ENCODE measurements at regions not wholly inside any gene's neighbourhood (a gene's known extent, or its start where the extent isn't known, plus 50 kb on each side); places are given as distances from the start of the nearest gene placed in this dataset.

DNA sequence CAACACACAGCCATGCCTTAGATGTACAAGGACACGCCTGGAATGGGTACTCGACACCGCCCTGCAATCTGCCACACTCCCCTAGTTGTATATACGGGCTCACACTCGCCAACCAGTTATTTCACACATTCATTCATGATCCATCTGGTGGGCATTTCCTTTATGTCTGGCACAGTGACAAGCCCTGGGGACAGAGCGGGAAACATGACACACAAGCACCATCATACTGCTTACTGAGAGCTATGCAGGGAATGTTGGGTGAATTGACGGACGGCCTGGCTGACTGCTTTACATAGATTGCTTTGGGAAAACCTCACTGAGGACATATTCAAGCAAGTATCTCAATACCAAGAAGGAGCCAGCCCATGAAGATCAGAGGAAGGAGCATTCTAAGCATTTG, 448.0 kb upstream of the SPRED2 start:
- DNase-seq, result no peak

DNA sequence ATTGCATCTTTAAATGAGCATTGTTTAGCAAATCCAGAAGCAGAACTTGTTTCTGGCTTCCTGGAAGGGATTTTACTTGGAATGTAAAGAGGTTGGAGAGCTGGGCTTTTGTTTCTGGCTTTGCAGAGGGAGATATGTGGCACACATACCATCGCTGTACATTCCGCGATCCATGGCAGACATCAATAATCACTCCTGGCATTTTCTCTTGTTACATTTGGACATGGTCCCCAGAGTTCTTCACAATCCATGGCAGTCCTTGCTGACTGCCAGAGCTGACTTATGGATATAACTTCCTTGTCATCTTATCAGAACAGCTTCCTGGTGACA, 445.6 kb upstream of the SPRED2 start:
- DNase-seq, result no peak

DNA sequence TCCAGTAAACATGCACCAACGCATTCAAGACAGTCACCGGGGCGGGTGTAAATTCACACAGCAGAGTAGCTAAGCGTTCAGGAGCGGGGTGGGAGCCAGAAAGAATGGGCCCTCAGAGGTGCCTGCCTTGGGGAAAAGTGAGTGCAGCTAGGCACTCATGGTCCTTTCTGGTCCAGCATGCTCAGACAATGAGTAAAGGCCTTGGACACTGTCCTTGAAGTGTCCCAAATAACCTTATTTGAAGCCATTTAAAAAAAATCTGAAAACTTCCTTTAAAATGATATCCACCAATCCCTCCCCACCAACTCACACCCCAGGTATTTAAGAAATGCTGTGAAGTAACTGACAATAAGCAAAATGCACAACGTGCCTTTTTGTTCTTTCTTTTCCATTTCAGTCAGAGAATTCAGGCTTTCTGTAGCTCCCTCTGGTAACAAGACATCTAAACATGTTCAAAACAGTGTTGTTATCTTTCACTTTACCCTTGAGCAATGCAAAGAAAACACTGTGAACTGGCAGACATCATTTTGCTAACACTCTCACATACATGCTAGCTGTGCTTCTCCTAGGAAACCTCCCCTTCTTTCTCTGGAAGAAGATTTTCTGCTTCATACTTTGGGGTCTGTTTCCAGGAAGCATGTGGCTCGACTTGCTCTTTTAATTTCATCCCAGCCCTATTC, 445.1 kb upstream of the SPRED2 start:
- DNase-seq, result no peak

DNA sequence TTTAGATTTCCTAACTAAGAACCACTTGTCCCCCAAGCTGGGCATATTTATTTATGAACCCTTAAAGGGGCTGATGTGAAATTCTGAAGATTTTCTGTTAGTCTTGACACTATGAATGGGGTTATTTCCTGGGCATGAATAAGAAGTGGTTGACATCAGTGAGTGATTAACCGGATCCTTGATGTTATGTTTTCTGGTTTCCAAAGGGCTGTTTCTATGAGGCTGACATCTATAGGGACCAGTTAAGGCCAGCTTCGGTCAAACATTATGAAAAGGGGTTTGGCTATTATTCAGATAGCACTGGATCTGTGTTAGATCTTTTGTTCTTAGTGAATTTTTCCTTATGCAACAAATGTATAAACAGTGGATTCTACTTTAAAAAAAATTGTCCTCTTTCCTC, 443.7 kb upstream of the SPRED2 start:
- DNase-seq, result no peak

DNA sequence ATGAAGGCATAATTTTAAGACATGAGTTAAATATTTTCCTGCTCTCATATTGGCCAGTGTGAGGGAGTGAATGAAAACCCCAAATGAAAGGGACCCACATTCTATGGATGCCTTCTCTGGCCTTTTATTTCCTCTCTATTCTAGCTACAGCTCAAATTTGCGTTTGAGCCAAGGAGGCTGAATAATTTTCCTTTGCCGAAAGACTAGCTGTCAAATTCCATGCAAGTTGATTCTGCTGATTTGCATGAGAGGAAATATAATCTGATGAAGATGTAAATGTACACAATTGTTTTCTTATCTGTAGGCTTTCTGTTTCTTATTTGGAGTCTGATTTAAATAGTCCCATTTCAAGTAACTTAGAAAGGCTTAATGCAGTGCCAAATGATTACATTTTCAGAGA, 438.4 kb upstream of the SPRED2 start:
- DNase-seq, result no peak

DNA sequence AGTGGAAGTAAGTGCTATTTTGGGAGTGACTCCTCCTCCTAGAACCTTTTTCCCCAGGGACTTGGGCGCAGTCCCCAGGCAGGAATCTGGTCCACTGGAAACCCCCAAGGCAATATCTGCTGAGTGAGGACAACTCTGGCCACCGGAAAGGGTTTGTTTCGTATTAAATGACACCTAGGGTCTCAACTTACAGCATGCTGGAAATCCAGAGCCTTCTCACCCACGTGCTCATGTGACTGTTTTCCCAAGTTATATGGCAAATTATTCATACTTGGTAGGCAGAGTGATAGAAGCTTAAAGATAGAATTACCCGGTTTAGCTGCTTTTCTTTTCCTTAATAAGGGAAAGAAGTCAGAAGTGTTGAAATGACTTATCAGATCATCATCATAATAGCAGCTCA, 436.9 kb upstream of the SPRED2 start:
- DNase-seq, result no peak

DNA sequence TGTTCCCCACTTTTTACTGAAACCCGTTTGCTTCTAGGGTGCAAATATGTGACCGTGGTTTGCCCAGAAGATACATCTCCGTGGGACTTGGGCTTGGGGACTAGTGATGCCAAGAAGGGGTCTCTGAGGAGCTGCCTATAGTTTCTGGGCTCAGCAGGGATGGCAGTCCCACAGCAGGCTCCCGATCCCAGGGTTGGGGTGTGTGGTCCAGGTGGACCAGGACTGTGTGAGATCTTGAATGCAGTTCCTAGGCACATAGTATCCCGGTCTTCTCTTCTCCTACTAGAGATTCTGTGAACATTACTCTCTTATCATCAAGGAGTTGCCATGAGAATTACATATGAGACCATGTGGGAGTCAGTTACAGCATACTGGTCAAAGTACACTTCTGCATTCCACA, 435.8 kb upstream of the SPRED2 start:
- DNase-seq, result no peak

DNA sequence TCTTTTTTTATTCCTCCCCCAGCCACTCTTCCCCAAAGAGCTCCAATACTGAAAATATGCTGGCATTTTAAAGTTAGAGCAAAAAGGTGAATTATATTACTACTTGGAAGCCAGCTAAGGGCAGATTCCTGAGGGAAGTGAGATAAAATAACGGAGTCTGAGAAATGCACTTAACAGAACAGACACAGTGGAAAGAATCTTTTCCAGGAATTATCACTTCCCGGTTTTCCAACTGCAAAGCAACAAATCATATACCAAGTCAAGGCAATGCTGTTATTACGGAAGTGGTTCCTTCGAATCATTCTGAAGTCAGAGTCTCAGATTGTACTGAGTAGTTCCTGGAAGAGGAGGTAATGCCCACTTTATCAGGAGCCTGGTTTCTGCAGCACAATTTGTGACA, 435.0 kb upstream of the SPRED2 start:
- no peak for DNase-seq

DNA sequence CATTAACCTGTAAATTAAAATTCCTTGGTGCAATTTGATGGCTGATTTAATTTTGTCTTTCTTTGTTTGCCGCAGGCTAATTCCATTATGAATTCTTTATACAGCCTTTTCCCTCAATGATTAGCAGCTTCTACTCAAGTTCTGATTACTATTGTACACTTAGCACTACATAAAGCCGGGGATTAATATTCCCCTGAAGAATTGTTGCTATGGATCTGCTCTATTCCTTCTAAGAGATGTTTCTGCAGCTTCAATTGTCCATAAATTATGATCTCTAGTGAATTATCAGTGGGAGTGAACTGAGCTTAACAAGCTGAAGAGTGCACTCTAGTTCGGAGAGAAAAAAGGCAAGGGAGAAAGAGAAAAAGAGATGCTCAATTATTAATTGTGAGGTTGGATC, 433.7 kb upstream of the SPRED2 start:
- no peak for DNase-seq

DNA sequence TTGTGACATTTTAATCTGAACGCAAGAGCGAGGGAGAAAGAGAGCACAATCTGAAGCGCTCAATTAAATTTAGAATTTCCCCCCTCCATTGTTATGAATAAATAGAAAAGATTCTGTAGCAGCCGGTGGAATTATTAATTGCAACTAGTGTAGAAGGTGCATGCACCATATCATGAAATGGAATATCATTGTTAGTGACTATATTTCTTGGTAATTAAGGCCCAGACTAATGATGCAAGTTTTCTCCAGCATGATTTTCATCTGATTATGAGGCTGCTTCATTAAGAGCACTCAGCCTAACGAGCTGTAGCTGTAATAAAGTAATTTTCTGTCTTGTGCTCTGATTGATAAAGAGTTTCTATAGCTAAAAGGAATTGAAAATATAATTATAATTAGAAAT, 432.2 kb upstream of the SPRED2 start:
- no peak for DNase-seq

DNA sequence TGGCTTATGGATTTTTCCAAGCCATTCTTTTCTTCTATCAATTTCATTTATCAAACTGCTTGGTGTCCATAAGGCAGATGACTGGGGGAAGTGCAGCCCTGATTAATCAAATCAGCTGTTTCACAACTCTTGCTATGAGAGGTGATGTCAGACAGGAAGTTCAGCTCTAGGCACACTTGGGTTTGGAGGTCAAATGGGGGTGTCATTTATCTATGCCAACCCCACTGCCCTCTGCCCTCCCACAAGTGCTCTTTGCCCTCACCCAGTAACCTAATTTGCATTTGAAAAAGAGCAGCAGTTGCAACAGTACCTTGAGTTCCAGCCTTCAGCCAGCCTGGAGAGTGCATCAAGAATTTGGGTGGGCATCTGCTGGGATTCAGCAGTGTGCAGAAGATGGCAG, 431.3 kb upstream of the SPRED2 start:
- no peak for DNase-seq

DNA sequence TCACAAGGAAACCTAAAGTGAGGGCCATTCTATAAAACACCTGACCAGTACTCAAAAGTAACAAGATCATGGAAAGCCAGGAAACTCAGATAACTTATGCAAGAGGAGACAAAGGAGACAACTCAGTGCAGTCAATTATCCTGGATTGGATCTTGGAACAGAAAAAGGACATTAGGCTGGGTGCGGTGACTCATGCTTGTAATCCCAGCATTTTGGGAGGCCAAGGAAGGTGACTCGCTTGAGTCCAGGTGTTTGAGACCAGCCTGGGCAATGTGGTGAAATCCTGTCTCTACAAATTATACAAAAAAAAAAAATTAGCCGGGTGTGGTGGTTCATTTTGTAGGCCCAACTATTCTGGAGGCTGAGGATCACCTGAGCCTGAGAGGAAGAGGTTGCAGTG, 424.5 kb upstream of the SPRED2 start:
- DNase-seq, result no peak

DNA sequence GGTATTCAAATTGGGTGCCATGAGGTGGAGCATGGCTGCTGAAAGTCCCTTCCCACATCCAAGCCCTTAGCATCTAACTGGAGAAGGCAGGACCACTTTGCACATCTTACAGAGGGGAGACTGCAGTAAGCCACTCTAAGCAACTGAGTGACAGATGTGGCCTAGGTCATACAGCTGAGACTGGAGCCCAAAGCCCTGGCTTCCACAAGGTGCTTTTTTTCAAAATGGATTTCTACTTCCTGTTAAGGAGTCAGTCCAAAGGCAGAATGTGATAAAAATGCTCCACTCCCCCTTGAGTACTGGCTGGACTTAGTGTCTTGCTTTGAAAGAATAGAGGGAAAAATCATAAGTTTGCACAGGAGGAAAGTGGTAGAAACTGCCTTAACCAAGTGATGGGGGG, 424.0 kb upstream of the SPRED2 start:
- DNase-seq, result no peak

DNA sequence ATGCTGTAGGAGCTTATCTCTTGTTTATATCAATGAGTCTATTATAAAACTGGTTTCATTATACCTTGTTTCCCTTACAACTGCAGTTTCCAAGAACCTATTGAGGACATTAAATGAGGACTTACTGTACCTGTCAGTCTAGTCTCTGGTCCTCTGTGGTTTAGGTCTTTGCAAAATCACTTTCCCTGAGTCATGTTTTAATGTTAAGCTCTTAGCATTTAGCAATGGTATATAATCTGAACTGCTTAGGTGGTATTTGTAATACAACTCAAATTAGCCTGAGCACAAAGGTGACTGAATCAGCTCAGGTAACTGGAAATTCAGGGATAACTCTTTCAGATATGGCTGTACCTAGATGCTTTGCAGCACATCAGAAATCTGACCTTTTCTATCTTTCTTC, 418.3 kb upstream of the SPRED2 start:
- DNase-seq, result no peak

DNA sequence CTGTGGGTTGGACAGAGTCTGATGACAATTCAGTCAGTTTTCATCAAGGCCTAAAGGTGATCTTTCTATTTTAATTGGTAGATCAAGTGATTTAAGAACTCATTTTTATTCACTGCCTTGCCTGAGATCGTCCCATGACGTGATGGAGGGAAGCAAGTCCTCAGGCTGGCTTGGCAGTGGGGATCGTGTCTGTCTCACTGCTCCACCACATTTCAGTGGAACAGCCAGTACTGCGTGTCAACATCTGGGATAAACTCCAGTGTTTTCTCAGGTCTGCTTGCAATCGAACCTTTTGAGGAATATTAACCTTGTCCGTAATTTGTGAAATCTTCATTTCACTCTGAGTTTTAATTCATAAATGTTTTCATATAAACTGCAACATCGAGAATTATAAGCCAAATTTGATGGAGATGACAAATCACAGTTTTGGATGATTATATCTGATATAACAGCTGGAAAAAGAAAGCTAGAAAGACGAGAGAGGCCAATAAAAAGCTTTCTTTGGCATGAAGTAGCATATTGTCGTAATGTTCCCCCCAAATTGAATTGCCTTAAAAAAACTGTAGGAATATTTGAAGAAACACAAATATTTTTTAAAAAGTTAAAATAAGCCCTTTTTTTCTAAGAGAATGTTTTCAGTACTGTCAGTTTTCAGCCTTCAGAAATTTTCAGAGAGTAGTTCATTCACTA, 414.7 kb upstream of the SPRED2 start:
- DNase-seq, result no peak

DNA sequence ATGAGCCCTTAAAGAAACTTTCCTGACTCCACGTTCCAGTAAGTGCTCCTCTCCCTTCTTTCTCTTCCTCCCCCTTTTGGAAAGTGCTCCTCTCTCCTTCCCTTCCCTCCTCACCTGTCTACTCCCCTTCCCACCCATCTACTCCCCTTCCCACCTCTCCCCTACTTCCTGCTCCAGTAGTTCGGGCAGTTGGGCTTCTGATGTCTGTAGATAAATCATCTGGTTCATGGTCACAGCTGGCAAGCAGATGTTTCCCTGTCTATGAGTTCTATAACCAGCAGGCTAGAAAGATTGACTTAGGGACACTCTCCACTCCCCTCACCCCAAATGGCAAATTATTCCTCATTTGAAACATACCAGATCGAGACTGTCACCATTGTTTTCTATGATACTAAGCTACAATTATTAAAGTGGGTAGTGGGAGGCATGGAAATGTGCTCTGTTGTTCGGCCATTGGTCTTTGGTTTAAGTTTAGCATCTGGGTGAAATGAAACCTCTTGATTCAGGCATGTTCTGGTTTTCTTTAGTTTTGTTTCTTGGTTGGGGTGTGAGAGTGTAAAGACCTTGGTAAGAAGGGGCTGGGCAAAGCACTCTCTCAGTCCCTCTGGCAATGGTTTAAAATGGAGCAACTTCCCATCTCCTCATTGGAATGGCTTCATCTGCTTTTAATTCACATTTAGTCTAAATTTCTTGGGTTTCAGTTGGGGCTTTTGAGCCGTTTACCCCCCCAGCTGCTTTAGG, 413.2 kb upstream of the SPRED2 start:
- no peak for DNase-seq

DNA sequence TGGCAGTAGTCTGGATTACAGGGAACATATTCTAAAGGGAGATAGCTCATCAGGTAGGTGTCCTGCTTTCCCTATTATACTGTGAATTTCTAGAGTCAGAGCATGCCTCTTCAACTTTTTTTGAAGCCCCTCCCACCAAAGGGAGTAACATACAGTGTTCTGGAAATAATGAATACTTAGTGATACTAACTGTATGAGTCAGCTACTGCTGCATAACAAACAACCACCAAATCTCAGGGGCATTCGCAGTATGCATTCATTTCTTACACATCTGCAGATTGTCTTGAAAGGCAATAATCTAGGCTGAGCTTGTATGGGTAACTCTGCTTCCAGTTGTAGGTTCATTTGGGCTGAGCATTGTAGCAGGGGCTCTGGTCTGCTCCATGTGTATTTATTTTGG, 409.7 kb upstream of the SPRED2 start:
- DNase-seq, result no peak

DNA sequence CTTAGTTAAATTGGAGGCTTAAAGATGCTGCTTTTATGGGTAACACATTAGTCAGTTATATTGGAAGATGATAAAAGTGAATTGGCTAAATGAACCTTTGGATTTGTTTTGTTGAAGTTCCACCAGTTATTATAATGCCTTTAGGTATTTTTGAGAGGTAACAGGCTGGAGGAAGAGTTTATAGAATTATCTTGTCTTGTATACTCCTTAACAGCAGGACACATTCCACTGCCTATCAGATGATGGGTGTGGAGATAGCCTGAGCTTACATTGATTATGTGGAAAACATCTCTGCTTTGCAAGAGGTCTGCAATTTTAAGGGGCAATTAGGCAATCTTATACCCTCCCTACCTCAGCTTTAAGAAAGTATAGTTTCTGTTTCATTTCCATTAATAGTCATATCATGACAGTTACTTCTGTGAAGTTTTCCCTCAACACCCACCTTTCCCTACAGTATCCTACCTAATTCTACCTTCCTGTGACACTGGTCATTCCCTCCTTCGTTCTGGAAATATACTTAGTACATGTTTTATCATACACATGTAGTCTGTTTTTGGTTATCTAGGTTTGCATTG, 403.7 kb upstream of the SPRED2 start:
- no peak for DNase-seq

DNA sequence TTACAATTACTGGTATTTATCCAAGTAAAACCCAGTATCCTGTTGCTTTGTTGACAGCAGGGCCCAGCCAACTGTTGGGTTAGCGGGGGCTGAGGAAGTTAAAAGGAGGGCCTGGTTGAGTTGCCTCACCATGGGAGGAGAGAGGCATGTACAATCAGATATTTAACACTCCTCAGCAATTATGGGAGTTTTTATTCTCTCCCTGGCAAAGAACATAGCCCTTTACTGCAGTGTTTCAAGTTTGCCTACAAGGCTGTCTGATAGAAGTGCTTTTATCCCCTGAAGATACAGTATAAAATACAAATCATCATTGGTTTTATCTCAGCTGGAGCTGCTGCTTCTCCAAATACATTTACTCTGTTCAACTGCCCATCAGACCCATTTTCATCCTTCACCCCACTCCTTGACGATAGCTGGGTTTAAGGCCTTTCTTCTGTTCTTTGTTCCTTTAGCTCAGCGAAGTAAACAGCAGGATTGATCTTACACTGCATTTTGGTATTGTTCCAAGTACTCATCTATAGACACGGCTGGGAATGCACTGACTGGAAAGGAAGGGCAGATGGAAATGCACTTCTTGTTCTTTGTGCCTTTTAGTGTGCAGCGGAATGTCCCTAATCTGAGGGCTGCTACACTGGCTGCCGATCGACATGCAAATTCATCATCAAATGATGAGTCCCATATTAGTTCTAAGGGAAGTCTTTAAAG, 402.5 kb upstream of the SPRED2 start:
- no peak for DNase-seq

DNA sequence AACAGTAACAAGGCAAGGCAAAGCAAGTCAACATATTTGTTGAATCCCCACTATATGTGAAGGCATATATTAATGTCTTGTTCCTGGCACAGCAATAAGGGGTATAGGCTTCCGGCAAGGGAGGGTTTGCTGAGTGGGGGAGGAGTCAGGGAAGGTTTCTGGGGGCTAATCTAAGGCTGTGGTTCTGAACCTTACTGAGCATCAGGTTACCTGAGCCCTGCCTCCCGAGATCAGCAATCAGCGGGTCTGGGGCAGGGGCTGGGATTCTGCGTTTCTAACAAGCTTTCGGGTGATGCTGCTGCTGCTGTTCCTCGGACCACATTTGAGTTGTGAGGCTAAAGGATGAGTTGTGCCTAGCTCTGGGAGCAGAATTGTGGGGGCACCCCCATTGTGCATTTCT, 401.7 kb upstream of the SPRED2 start:
- no peak for DNase-seq

DNA sequence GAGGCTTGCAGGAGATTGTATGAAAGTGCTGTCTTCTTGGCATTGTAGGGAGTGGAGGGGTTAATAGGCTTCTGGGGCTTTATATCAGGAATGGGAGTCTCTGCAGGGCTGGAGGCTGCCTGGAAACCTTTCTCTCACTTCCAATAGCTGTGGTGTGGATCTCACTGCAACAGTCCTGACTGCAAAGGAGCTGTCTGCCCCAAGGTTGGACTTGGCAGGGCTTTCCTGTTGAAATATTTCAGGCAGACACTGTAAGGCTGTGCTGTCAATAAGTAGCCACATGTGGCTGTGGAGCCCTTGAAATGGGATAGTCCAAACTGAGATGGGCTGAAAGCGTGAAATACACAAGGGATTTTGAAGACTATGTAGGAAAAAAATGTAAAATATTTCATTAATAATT, 399.1 kb upstream of the SPRED2 start:
- no peak for DNase-seq

DNA sequence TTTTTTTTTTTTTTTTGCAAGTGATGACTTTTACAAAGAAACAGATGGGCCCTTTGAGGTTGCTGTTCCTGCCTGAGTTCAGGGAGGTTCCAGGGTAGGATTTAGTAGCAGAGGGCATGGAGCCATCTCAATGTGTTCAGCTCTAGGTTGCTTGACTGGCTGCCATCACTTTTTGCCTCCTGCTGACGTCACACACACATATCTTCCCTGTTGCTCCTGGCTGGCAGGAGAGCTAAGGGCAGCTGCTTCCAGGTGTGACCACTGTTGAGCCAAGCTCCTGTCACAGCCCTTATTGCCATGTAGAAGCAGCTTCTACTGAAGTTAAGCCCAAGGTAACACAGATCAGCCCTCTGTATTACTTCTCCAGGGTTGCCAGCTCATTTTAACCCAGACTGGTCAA, 394.2 kb upstream of the SPRED2 start:
- no peak for DNase-seq

DNA sequence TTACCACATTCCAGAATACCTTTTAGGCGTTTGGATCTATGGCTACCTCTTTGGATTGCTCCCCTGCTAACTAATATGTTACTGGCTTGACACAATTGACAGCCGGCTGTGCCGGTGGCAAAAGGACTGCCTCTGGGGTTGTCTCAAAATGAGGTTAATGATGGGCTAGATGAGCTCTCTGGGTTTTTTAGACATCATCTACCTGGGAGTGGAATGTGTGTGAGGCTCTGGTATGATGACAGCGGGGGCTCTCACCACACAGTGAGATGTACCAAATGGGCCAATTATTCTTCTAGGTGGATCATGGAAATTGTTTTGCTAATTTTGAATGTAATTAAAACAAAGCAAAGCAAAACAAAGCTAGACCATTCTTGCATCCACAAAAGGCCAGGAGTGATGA, 391.1 kb upstream of the SPRED2 start:
- DNase-seq, result no peak

DNA sequence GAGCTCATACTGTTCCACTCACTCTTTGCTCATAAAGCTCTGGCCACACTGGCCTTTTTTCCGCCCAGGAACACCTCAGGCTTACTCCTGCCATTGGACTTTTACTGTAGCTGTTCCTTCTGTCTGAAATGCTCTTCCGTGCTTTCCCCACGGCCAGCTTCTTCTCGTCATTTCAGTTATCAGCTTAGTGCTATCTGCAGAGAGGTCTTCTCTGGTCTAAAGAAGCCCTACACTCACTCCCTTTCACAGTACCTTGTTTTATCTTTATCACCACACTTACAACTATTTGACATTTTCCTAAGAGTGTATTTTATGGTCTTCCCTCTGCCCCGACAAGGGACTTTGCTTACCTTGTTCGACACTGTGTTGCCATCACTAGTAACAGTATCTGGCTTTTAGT, 388.1 kb upstream of the SPRED2 start:
- DNase-seq, result no peak
